HK-2 (cell line): ENCODE measurements at regions not wholly inside any gene's neighbourhood (a gene's known extent, or its start where the extent isn't known, plus 50 kb on each side); places are given as distances from the start of the nearest gene placed in this dataset.
A peak's percentile ranks its signal among the peaks of the same experiment; 100 is the strongest.

ENCODE experiments used
- DNase-seq: peaks from one replicate; pipeline ENCODE4 v3.0.0-alpha.2; 2018; ENCODE audit not compliant: unreplicated experiment

DNA sequence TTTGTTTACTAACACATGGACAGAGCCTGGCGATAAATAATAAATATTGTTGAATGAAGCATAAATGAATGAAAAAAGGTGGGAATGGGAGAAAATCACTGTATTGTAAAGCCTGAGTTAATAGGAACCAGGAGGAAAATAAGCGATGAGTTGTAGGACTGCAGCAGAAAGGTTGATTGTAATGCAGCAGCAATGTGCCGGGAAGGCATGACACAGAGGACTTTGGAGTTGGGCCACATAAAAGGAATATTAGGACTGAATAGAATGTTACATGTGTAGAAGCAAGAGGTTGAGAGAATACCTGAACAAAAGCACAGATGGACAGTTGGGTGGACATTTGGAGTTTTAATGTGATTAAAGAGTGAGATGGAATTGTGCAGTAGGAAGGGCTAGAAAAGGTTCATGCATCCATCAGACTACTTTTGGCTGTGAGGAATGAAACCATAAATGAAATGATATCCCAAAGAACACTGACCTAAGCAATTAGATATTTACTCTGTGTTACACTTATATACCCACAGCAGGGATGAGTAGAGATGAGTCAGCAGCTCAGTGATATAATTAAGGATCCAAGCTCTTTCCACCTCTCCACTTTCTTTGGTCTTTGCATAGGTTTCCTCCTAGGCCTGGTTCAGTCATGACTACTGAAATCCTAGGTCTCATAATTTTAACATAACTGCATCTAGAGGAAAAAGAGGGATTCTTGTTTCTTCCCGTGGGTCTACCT lies 55.4 kb downstream of the CCER1 start:
- no peak for DNase-seq

- DNase-seq, result no peak
Measured at GRCh38 chr12:90897986-90898385, 57.0 kb downstream of the CCER1 start.

DNA sequence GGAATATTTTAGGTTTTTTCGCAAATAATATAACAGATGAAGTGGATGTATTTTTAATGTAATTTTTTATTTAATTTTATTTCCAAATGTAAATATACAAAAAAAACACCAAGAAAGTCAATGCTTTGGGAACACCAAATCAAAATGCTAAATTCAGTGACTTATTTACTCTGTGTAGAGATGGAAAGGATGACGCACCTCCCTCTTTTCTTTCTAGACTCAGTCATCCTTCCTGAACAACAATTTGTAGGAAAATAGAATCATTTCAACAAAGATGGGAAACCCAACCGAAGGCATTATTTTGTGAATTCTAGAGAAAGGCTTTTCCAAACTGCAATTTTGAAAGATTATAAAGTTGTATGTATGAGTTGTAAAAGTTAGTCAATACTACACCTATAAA lies 57.7 kb downstream of the CCER1 start:
- no peak for DNase-seq

DNA sequence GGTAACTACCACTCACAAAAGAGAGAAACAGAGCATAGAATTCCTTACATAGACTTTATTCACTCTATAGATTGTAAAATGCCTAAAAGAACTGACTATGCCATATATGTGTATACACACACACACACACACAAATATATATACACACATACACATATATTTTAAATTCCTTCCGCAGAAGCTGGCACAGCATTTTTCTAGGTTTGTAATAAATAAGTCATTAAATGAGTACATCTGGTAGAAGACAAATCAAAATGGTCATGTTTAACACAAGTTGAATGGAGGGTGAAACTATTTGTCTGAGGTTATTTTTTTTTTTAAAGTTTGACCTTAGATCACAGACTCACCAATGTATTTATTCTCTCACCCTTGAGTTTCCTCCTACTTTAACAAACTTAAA lies 58.2 kb downstream of the CCER1 start:
- no peak for DNase-seq

- DNase-seq, result peak; percentile 14
Measured at GRCh38 chr12:90896164-90896563, 58.8 kb downstream of the CCER1 start.

DNA sequence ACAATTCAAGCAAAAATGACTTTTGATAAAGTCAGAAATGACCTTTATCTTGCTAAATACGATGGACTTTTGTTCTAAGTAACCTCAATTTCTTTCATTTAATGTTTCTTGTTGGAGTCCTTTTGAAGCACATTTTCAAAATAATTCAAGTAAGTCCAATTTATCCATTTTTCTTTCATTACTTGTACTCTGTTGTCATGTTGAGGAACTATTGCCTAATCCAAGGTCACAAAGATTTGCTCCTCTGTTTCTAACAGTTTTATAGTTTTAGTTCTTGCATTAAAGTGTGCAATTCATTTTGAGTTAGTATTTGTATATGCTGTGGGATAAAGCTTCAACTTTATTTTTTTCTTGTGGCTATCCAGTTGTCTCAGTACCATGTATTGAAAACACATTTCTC lies 66.7 kb downstream of the CCER1 start:
- DNase-seq, result no peak

DNA sequence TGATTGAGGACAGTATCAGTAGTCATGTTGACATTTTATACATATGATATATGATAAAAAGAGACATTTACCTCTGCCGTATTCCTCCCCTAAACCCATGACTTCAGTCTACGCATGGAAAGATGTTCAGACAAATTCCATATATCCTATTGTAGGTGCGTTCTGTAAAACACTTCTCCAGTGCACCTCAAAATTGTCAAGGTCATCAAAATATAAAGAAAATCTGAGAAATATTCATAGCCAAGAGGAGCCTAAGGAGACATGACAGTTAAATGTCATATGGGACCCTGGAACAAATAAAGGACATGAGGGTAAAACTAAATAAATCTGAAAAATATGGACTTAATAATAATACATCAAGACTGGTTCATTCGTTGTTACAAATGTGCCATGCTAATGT lies 71.5 kb downstream of the CCER1 start:
- DNase-seq, result no peak

DNA sequence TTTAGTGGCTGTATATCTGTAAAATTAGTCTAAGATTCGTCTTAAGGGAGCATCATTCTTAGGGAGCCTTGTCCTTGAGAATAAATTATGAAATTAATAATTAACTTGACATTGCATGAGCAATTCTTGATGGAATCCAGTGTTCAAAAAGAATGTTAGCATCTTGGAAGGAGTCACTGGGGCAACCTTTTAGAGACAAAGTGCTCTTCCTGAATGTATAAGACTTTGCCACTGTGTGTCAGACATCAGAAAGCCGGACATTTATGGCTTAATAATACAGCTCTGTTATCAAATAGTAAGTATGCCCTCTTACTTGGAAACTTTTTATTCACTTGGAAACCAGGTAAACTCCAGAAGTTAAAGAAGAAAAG lies 83.3 kb downstream of the CCER1 start:
- DNase-seq, result no peak

DNA sequence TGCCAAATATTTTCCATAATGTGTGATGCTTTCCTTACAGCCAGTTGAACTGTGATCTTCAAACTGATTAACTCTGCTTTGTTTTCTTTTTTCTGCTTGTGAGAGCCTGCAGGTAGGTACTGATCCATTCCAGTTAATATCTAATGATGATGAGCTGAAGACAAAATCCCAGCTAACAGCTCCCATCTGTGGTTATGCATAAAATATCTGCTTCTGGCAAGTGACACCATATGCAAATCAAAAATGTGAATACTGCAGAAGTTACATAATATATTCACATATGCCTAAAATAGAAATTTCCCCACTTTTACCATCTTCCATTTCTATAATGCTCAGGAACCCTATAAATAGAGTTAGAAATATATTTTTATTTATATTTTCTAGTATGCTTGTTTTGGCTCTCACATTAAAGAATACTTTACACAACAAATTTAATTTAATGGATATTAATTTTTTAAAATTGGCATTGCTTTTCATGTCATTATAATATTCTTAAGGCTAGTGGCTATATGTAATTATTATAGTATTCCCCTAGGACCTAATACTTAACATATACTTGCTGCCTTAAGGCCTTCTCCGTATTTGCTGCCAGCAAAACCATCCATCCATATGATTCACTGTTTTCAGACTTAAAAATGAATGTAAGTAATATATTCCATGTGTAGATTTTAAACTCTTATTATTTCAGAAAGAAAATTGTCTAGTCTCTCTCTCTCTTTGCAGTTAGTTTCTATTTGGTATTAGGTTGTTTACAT lies 83.8 kb downstream of the CCER1 start:
- DNase-seq, result no peak

- no peak for DNase-seq
Measured at GRCh38 chr12:90868626-90869025, 86.3 kb downstream of the CCER1 start.

DNA sequence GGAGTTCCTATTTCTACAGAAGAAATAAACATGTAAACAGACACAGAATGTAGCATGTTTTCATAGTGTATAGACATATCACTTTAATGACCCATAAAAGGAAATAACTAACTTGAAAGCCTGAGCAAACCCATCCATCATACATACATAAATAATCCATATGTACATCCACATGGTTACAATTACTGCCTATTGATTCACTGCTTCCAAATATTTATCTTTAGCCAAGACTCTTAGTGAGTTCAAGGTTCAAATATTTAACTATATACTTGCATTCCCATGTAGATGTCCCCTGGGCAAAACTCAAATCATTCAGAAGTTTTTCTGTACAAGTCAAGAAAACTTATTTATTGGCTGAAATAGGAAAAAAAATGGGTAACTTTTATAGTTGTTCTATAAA lies 95.4 kb downstream of the CCER1 start:
- no peak for DNase-seq

DNA sequence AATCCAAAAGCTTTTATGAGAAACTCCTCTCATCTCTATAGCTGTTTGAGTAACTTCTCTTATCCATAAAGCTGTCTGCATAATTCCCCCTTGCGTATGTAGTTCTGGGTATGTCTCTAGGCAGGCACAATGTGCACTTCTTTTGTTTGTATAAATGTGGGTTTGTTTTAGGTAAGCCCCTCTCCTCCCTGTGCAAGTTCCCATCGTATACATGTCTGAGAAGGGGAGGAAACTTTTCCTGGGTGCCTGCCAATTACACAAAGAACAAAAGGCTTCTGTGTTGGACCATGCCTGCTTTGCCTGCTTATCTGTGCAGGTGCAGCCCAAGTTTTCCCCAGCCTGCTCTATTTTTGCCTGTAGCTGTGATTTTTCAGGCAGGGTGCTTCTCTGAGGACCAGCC lies 96.7 kb downstream of the CCER1 start:
- DNase-seq, result no peak

GRCh38 chr12:90855534-90855933 lies 99.4 kb downstream of the CCER1 start:
- no peak for DNase-seq

GRCh38 chr12:90854136-90854689 lies 100.8 kb downstream of the CCER1 start:
- DNase-seq, result no peak

GRCh38 chr12:90851800-90852718 lies 102.9 kb downstream of the CCER1 start:
- DNase-seq, result no peak

- DNase-seq, result no peak
Measured at GRCh38 chr12:90842477-90842876, 112.5 kb downstream of the CCER1 start.

DNA sequence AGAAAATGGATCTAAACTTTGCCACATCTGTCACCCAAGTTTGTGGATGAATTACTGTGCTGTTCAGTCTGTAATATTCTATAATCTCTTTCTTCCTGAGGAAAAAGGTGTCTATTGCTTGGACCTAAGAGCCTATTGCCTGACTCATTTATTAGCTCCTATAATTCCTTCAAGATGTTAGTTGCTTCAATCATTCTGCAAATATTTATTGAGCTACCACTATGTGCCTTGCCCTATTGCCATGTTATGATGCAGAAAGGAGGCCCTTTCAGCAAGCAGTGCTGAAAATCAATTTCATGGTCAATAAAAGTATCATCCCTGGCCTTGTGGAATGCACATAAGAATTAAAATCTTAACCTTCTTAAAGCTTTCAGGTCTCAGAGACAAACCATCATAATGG lies 113.6 kb downstream of the CCER1 start:
- no peak for DNase-seq

DNA sequence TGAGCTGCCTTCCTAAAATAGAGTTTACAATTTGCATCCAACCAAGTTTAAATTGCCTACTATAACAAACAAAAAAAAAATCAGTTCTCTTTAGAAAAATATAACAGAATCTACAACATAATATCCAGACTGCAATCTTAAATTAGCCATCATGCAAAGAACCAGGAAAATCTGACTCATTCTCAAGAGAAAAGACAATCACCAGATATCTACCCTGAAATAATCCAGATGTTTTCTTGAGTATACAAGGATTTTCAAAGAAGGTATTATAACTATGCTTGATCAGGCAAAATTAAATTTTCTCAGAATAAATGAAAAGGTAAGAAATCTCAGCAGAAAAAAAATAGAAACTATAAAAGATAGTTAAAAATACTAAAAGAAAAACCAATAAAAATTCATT lies 115.6 kb downstream of the CCER1 start:
- no peak for DNase-seq

GRCh38 chr12:90836689-90837088 lies 118.3 kb downstream of the CCER1 start:
- DNase-seq, result no peak

- no peak for DNase-seq
Measured at GRCh38 chr12:90833228-90833627, 121.7 kb downstream of the CCER1 start.

- no peak for DNase-seq
Measured at GRCh38 chr12:90832427-90832826, 122.5 kb downstream of the CCER1 start.

- no peak for DNase-seq
Measured at GRCh38 chr12:90831712-90832111, 123.3 kb downstream of the CCER1 start.
